Dendritic cell treated with granulocyte-macrophage colony-stimulating factor and Interleukin-4, amounts not matched to agents 40 ng/mL and 50 ng/mL, for 4 days (primary cell): ENCODE measurements at regions not wholly inside any gene's neighbourhood (a gene's known extent, or its start where the extent isn't known, plus 50 kb on each side); places are given as distances from the start of the nearest gene placed in this dataset.

Experiments
- H3K27ac Mint-ChIP-seq: one replicate; pipeline ENCODE4 v1.8.0; 2022; ENCODE audit warnings: mild to moderate bottlenecking, mixed read lengths
- H3K27me3 Mint-ChIP-seq: one replicate; pipeline ENCODE4 v1.8.0; 2022; ENCODE audit warnings: mild to moderate bottlenecking, mixed read lengths
- H3K36me3 Mint-ChIP-seq: one replicate; pipeline ENCODE4 v1.8.0; 2022; ENCODE audit warnings: low read depth, mixed read lengths
- H3K4me1 Mint-ChIP-seq: one replicate; pipeline ENCODE4 v1.8.0; 2022; ENCODE audit warnings: low read depth, mixed read lengths
- H3K4me3 Mint-ChIP-seq: one replicate; pipeline ENCODE4 v1.8.0; 2022; ENCODE audit warnings: mild to moderate bottlenecking, moderate library complexity, mixed read lengths
- H3K9me3 Mint-ChIP-seq: one replicate; pipeline ENCODE4 v1.8.0; 2022; ENCODE audit warnings: mixed read lengths
- intact Hi-C: fragments of 100-400 bp; cut with micrococcal nuclease; formaldehyde crosslinking; loops from one replicate; pipeline ENCODE4 v1.15.0; 2022

DNA sequence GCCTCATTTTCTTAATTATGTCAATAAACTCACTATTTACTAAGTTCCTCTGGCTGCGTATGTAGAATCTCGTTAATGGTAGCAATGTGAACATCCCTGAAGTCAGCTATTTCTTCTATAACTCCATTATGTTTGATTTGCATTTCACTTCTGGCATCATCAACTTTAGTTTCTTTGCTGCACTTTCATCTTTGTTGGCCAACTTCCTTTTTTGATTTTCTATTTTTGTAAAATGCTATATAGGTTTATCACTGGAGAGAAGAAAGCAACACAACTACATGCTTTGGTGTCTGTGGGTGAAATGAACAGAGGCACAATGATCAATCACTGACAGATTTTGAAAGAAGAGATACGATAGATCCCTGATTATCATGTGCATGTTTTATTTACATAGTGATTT lies 58.5 kb upstream of the ATF7IP start:
- intact Hi-C loops, result loop anchor here (5.0 kb wide), 1 partner anchor 35 kb away; no protein-coding TSS in a partner anchor
- H3K9me3 Mint-ChIP-seq, result peaks cover 14% of the 10 kb centered on the region
- H3K4me3 Mint-ChIP-seq, result no peak overlapping the region
- H3K27ac Mint-ChIP-seq, result no peak overlapping the region
- peaks cover 6% of the 10 kb centered on the region for H3K36me3 Mint-ChIP-seq
- H3K4me1 Mint-ChIP-seq, result peaks cover 17% of the 10 kb centered on the region
- no peaks in the 10 kb centered on the region for H3K27me3 Mint-ChIP-seq

GRCh38 chr12:14308516-14308915 lies 57.0 kb upstream of the ATF7IP start:
- Mint-ChIP-seq H3K36me3 (peaks cover 6% of the 10 kb centered on the region), H3K9me3 (peaks cover 11% of the 10 kb centered on the region), H3K27ac (no peak overlapping the region), H3K4me1 (peaks cover 17% of the 10 kb centered on the region), H3K4me3 (no peak overlapping the region), H3K27me3 (no peaks in the 10 kb centered on the region)
- intact Hi-C loops, result loop anchor here (5.0 kb wide), 1 partner anchor 36 kb away; no protein-coding TSS in a partner anchor

- no peak overlapping the region for H3K4me3 Mint-ChIP-seq
- intact Hi-C loops, result loop anchor here (5.0 kb wide), 1 partner anchor 54 kb away; no protein-coding TSS in a partner anchor
These were observed 54.6 kb upstream of the ATF7IP start for GRCh38 chr12:14310866-14311265.

GRCh38 chr12:14313379-14314138 lies 51.9 kb upstream of the ATF7IP start:
- Mint-ChIP-seq H3K4me1 (peaks cover 24% of the 10 kb centered on the region), H3K27ac (peak overlapping the region; percentile 91), H3K36me3 (peaks cover 20% of the 10 kb centered on the region), H3K27me3 (no peaks in the 10 kb centered on the region), H3K9me3 (peaks cover 26% of the 10 kb centered on the region), H3K4me3 (no peak overlapping the region)
- intact Hi-C loops, result loop anchor here (5.0 kb wide), 1 partner anchor 56 kb away; no protein-coding TSS in a partner anchor

More at GRCh38 chr12:14310866-14311265, 54.6 kb upstream of the ATF7IP start:
- Mint-ChIP-seq H3K9me3 (peaks cover 26% of the 10 kb centered on the region), H3K27me3 (no peaks in the 10 kb centered on the region), H3K4me1 (peaks cover 24% of the 10 kb centered on the region), H3K36me3 (peaks cover 20% of the 10 kb centered on the region), H3K27ac (peak overlapping the region; percentile 79)

DNA sequence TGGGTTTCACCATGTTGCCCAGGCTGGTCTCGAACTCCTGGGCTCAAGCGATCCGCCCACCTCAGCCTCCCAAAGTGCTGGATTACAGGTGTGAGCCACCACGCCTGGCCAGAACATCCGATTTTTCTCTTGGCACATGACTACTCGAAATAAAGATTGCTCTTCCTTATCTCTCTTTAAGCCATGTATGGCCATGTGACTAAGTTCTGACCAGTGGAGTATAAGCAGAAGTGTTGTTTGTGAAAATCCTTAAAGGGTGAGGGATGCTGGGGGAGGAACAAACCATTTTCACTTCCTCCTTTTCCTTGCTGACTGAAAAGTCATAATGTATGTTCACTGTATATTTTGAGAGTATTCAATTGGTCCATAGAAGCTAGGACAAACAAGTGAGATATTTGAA lies 50.7 kb upstream of the ATF7IP start:
- Mint-ChIP-seq H3K9me3 (peaks cover 25% of the 10 kb centered on the region), H3K4me3 (no peak overlapping the region), H3K27me3 (no peaks in the 10 kb centered on the region), H3K27ac (peak overlapping the region; percentile 91), H3K36me3 (peaks cover 20% of the 10 kb centered on the region), H3K4me1 (peaks cover 21% of the 10 kb centered on the region)
- intact Hi-C loops, result loop anchor here (5.0 kb wide), 1 partner anchor 58 kb away; no protein-coding TSS in a partner anchor

GRCh38 chr12:14315501-14315900 lies 50.0 kb upstream of the ATF7IP start:
- H3K4me3 Mint-ChIP-seq, result no peak overlapping the region
- H3K9me3 Mint-ChIP-seq, result peaks cover 18% of the 10 kb centered on the region
- peak overlapping the region; percentile 91 for H3K27ac Mint-ChIP-seq
- intact Hi-C loops, result no loop called here
- peaks cover 14% of the 10 kb centered on the region for H3K4me1 Mint-ChIP-seq
- H3K27me3 Mint-ChIP-seq, result no peaks in the 10 kb centered on the region
- peaks cover 14% of the 10 kb centered on the region for H3K36me3 Mint-ChIP-seq
